ENCODE measurements at regions not wholly inside any gene's neighbourhood (a gene's known extent, or its start where the extent isn't known, plus 50 kb on each side); places are given as distances from the start of the nearest gene placed in this dataset.

DNA sequence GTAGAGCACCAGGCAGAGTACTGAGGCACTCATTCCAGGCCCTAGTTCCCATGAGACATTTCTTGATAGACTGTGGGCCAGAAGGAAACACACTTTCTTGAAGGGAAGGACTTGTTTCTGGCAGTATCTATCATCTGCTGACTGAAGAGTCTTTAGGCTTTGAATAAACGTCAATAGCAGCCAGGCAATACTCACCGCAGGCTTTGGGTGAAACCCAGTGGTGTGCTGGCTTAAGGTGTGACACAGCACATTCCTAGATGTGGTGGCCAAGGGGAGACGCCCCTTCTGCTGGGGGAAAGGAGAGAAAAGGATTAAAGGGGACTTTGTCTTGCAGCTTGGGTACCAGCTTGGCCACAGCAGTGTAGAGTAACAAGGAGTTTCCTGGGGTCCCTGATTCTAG is 1039.6 kb downstream of the HACE1 start:
- TF ChIP-seq CTCF (IDR thresholded peaks at IDR 0.05) (no peak), POLR2AphosphoS5 (IDR thresholded peaks at IDR 0.05; ENCODE audit: low read depth, low read length) (no peak), TCF7L2 (IDR thresholded peaks at IDR 0.05; ENCODE audit: low read depth, low read length) (no peak)
- ATAC-seq (no peak), DNase-seq (ENCODE audit: low read depth, low spot score) (no peak)
- no peak overlapping the region for H3K27ac ChIP-seq (ENCODE audit: low read length)
- no TSS peak for BruUV-seq (replicated peaks)
- no peaks in the 10 kb centered on the region for H3K4me1 ChIP-seq (ENCODE audit: control insufficient read depth, insufficient read depth, low read length)
- no peak overlapping the region for H3K4me3 ChIP-seq (ENCODE audit: low read depth in 2 of 2, low read length in 2 of 2)
- H3K36me3 ChIP-seq (ENCODE audit: control insufficient read depth, insufficient read depth, low read length), result no peaks in the 10 kb centered on the region
- in situ Hi-C loops (cut with HindIII; ENCODE audit: low pct_unique_long_range_greater_than_20kb, low sequenced_read_pairs) (no loop called here), intact Hi-C loops (cut with micrococcal nuclease; ENCODE audit: unreplicated experiment) (no loop called here)
- H3K9me3 ChIP-seq (ENCODE audit: control insufficient read depth, insufficient read depth, low read depth, low read length), result no peaks in the 10 kb centered on the region
- H3K27me3 ChIP-seq (ENCODE audit: control insufficient read depth, insufficient read depth, low read length), result no peaks in the 10 kb centered on the region
- CTCF ChIA-PET, result no interaction called here
- POLR2A ChIA-PET, result no interaction called here

DNA sequence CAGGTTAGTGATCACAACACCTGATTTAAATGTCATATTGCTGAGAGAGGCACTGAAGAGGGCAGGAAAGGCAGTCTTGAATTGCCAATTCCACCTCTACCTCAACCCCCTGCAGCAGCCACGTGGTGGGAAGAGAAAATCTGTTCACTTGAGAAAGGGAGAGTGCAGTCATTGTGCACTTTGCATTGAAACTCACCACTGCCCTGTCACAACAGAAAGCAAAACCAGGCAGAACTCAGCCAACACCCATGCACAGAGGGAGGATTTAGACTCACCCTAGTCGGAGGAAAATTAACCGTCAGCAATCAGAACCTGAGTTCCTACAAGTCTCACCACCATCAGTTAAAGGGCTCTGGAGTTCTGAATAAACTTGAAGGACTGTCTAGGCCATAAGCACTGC is 1040.2 kb downstream of the HACE1 start:
- TF ChIP-seq, protein P1, sequence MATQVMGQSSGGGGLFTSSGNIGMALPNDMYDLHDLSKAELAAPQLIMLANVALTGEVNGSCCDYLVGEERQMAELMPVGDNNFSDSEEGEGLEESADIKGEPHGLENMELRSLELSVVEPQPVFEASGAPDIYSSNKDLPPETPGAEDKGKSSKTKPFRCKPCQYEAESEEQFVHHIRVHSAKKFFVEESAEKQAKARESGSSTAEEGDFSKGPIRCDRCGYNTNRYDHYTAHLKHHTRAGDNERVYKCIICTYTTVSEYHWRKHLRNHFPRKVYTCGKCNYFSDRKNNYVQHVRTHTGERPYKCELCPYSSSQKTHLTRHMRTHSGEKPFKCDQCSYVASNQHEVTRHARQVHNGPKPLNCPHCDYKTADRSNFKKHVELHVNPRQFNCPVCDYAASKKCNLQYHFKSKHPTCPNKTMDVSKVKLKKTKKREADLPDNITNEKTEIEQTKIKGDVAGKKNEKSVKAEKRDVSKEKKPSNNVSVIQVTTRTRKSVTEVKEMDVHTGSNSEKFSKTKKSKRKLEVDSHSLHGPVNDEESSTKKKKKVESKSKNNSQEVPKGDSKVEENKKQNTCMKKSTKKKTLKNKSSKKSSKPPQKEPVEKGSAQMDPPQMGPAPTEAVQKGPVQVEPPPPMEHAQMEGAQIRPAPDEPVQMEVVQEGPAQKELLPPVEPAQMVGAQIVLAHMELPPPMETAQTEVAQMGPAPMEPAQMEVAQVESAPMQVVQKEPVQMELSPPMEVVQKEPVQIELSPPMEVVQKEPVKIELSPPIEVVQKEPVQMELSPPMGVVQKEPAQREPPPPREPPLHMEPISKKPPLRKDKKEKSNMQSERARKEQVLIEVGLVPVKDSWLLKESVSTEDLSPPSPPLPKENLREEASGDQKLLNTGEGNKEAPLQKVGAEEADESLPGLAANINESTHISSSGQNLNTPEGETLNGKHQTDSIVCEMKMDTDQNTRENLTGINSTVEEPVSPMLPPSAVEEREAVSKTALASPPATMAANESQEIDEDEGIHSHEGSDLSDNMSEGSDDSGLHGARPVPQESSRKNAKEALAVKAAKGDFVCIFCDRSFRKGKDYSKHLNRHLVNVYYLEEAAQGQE (IDR thresholded peaks at IDR 0.05; ENCODE audit: insufficient read depth in 1 of 2, low read depth in 2 of 2, low read length in 1 of 2), result no peak
- no peak for TF ChIP-seq POLR2AphosphoS5 (IDR thresholded peaks at IDR 0.05; ENCODE audit: low read depth, low read length)
- no peak for TF ChIP-seq CTCF (IDR thresholded peaks at IDR 0.05)
- TF ChIP-seq SIN3A (IDR thresholded peaks at IDR 0.05; ENCODE audit: borderline replicate concordance, insufficient read depth, low read depth, low read length), result no peak
- TF ChIP-seq TCF7L2 (IDR thresholded peaks at IDR 0.05; ENCODE audit: low read depth, low read length), result no peak
- Histone ChIP-seq H3K4me3 (ENCODE audit: low read depth in 2 of 2, low read length in 2 of 2) (no peak overlapping the region), H3K4me1 (ENCODE audit: control insufficient read depth, insufficient read depth, low read length) (no peaks in the 10 kb centered on the region), H3K27ac (ENCODE audit: low read length) (no peak overlapping the region), H3K27me3 (ENCODE audit: control insufficient read depth, insufficient read depth, low read length) (no peaks in the 10 kb centered on the region), H3K9me3 (ENCODE audit: control insufficient read depth, insufficient read depth, low read depth, low read length) (no peaks in the 10 kb centered on the region), H3K36me3 (ENCODE audit: control insufficient read depth, insufficient read depth, low read length) (no peaks in the 10 kb centered on the region)
- ATAC-seq (no peak), DNase-seq (ENCODE audit: low read depth, low spot score) (no peak)
- in situ Hi-C loops (cut with HindIII; ENCODE audit: low pct_unique_long_range_greater_than_20kb, low sequenced_read_pairs) (no loop called here), intact Hi-C loops (cut with micrococcal nuclease; ENCODE audit: unreplicated experiment) (no loop called here)
- BruUV-seq (replicated peaks), result no TSS peak
- ChIA-PET CTCF (no interaction called here), POLR2A (no interaction called here)

- intact Hi-C loops (cut with micrococcal nuclease; ENCODE audit: unreplicated experiment) (no loop called here), in situ Hi-C loops (cut with HindIII; ENCODE audit: low pct_unique_long_range_greater_than_20kb, low sequenced_read_pairs) (no loop called here)
- no peak for DNase-seq (ENCODE audit: low read depth, low spot score)
- no peak for ATAC-seq
- Histone ChIP-seq H3K27me3 (ENCODE audit: control insufficient read depth, insufficient read depth, low read length) (no peaks in the 10 kb centered on the region), H3K4me3 (ENCODE audit: low read depth in 2 of 2, low read length in 2 of 2) (no peak overlapping the region), H3K27ac (ENCODE audit: low read length) (no peak overlapping the region), H3K4me1 (ENCODE audit: control insufficient read depth, insufficient read depth, low read length) (no peaks in the 10 kb centered on the region), H3K36me3 (ENCODE audit: control insufficient read depth, insufficient read depth, low read length) (no peaks in the 10 kb centered on the region), H3K9me3 (ENCODE audit: control insufficient read depth, insufficient read depth, low read depth, low read length) (no peaks in the 10 kb centered on the region)
- BruUV-seq (replicated peaks), result no TSS peak
- TF ChIP-seq, protein P1 (IDR thresholded peaks at IDR 0.05; ENCODE audit: insufficient read depth in 1 of 2, low read depth in 2 of 2, low read length in 1 of 2), result no peak
- TF ChIP-seq CTCF (IDR thresholded peaks at IDR 0.05), result no peak
- no peak for TF ChIP-seq SIN3A (IDR thresholded peaks at IDR 0.05; ENCODE audit: borderline replicate concordance, insufficient read depth, low read depth, low read length)
- TF ChIP-seq TCF7L2 (IDR thresholded peaks at IDR 0.05; ENCODE audit: low read depth, low read length), result no peak
- TF ChIP-seq POLR2AphosphoS5 (IDR thresholded peaks at IDR 0.05; ENCODE audit: low read depth, low read length), result no peak
- ChIA-PET POLR2A (no interaction called here), CTCF (no interaction called here)
Measured at GRCh38 chr6:103812970-103813369, 1046.7 kb downstream of the HACE1 start.

Measured in Panc1 (cell line).